HL-60 (cell line): ENCODE measurements at regions not wholly inside any gene's neighbourhood (a gene's known extent, or its start where the extent isn't known, plus 50 kb on each side); places are given as distances from the start of the nearest gene placed in this dataset.

Experiments
- CTCF ChIP-seq: IDR thresholded peaks from one replicate; pipeline ENCODE4 v1.5.1; 2011; ENCODE audit warnings: low read length, control low read depth, inconsistent platforms; ENCODE audit not compliant: insufficient read depth
- GABPA ChIP-seq: IDR thresholded peaks from 2 replicates; pipeline ENCODE4 v1.6.1; 2012; ENCODE audit warnings: low read depth
- POLR2AphosphoS5 ChIP-seq: IDR thresholded peaks from 2 replicates; pipeline ENCODE4 v1.6.1; 2012; ENCODE audit warnings: low read depth
- SPI1 ChIP-seq: IDR thresholded peaks from 2 replicates; pipeline ENCODE4 v1.6.1; 2012; ENCODE audit warnings: low read depth, mild to moderate bottlenecking, borderline replicate concordance

DNA sequence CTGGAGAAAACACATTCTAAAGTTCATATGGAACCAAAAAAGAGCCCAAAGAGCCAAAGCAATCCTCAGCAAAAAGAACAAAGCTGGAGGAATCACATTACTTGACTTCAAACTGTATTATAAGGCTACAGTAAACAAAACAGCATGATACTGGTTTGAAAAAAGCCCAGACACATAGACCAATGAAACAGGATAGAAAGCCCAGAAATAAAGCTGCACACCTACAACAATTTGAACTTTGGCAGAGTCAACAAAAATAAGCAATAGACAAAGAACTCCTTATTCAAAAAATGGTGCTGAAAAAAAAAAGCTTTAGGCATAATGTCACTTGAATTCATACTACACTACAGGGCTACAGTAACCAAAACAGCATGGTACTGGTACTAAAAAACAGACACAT lies 289.6 kb downstream of the NR4A2 start:
- TF ChIP-seq GABPA (no peak), CTCF (no peak), POLR2AphosphoS5 (no peak), SPI1 (no peak)
